Ishikawa (cell line): ENCODE measurements at regions not wholly inside any gene's neighbourhood (a gene's known extent, or its start where the extent isn't known, plus 50 kb on each side); places are given as distances from the start of the nearest gene placed in this dataset.
A peak's percentile ranks its signal among the peaks of the same experiment; 100 is the strongest.

Experiments
- MAX ChIP-seq: IDR thresholded peaks from 2 replicates; pipeline ENCODE4 v1.6.1; 2012
- RAD21 ChIP-seq: IDR thresholded peaks from 2 replicates; pipeline ENCODE4 v1.6.1; 2012; ENCODE audit warnings: low read depth

- TF ChIP-seq RAD21 (peak; percentile 65), MAX (no peak)
These were observed 345.3 kb upstream of the LCORL start for GRCh38 chr4:18366892-18367291.
